ENCODE measurements at regions not wholly inside any gene's neighbourhood (a gene's known extent, or its start where the extent isn't known, plus 50 kb on each side); places are given as distances from the start of the nearest gene placed in this dataset.

- Histone ChIP-seq H3K27ac (ENCODE audit: low read depth, low read length) (no peak overlapping the region), H2BK5ac (ENCODE audit: low read depth, low read length) (no peak overlapping the region), H3K36me3 (ENCODE audit: control insufficient read depth in 2 of 4, insufficient read depth in 4 of 4, low read length in 3 of 4) (no peaks in the 10 kb centered on the region), H2BK15ac (ENCODE audit: low read length) (no peak overlapping the region), H3K23me2 (ENCODE audit: low read depth, low read length) (no peaks in the 10 kb centered on the region), H3K4me1 (replicated peaks in 1 of 4; ENCODE audit: control insufficient read depth in 3 of 4, insufficient read depth in 4 of 4, low read length in 3 of 4) (no peaks in the 10 kb centered on the region), H3K14ac (ENCODE audit: insufficient read length) (no peak overlapping the region), H4K20me1 (replicated peaks in 1 of 2; ENCODE audit: control insufficient read depth in 1 of 2, insufficient read depth in 2 of 2, low read length in 2 of 2) (no peaks in the 10 kb centered on the region), H3K79me1 (ENCODE audit: low read depth, low read length) (no peaks in the 10 kb centered on the region), H2AK5ac (ENCODE audit: low read depth, low read length) (no peak overlapping the region), H2BK12ac (ENCODE audit: low read depth, low read length) (no peak overlapping the region), H3K18ac (ENCODE audit: extremely low read depth, low read length) (no peak overlapping the region), H3K4me2 (ENCODE audit: insufficient read depth in 1 of 2, low read depth in 2 of 2, low read length in 2 of 2) (no peak overlapping the region), H4K8ac (ENCODE audit: extremely low read depth, insufficient read depth, low read length) (no peak overlapping the region), H3K79me2 (ENCODE audit: control insufficient read depth in 1 of 2, insufficient read depth in 2 of 2, low read length in 2 of 2) (no peaks in the 10 kb centered on the region), H3K27me3 (replicated peaks in 1 of 4; ENCODE audit: control insufficient read depth in 3 of 4, extremely low read depth in 1 of 4, insufficient read depth in 3 of 4, low read length in 3 of 4) (peaks cover 5 to 22% (median 11%) of the 10 kb centered on the region in 4 experiments; a peak in 5 of 7 replicates), H3K23ac (ENCODE audit: insufficient read length) (no peak overlapping the region), H4K91ac (replicated peaks; ENCODE audit: insufficient read length, low read length) (no peak overlapping the region), H2AFZ (ENCODE audit: low read length) (no peak overlapping the region), H2BK20ac (ENCODE audit: low read length) (no peak overlapping the region), H4K5ac (ENCODE audit: insufficient read length, low read depth, low read length) (no peak overlapping the region), H3K4ac (replicated peaks; ENCODE audit: insufficient read length, low read depth, low read length) (no peak overlapping the region), H3K9ac (replicated peaks in 1 of 4; ENCODE audit: extremely low read depth in 1 of 4, low read depth in 3 of 4, low read length in 3 of 4) (no peak overlapping the region), H2BK120ac (replicated peaks; ENCODE audit: low read depth, low read length) (no peak overlapping the region), H3K9me3 (ENCODE audit: insufficient read depth in 2 of 2, low read depth in 1 of 2, low read length in 1 of 2) (no peaks in the 10 kb centered on the region; a peak in 1 of 4 replicates), H3K4me3 (ENCODE audit: extremely low read depth in 1 of 4, insufficient read depth in 2 of 4, low read depth in 3 of 4, low read length in 4 of 4) (no peak overlapping the region), H3K56ac (replicated peaks; ENCODE audit: insufficient read length, low read depth, low read length) (no peak overlapping the region)
- CTCF ChIA-PET (ENCODE audit: partially characterized antibody) = interaction anchor here (1.1 to 1.8 kb wide), 5 partner anchors 10 to 186 kb away, joined by 3 to 4 read pairs (median 4); no protein-coding TSS in a partner anchor
- POLR2A ChIA-PET (ENCODE audit: partially characterized antibody) = no interaction called here
- WGBS, 2 experiments (ENCODE audit: extremely low coverage in 1 of 2, insufficient coverage in 1 of 2, insufficient read length in 1 of 2, insufficient replicate concordance in 2 of 2, low coverage in 1 of 2, low lambda C conversion rate in 2 of 2, missing lambda C conversion rate in 1 of 2) = 86% methylated on average over 1 of the region's 1 CpG; no CpG with 5 or more reads in 1 of the 2 experiments
- TF ChIP-seq RAD21 (IDR thresholded peaks at IDR 0.05 in 1 of 2, conservative IDR thresholded peaks at IDR 0.05 in 1 of 2; ENCODE audit: low read depth in 2 of 2, low read length in 2 of 2) (no peak), TCF12 (IDR thresholded peaks at IDR 0.05; ENCODE audit: low read depth, low read length) (no peak), EZH2 (IDR thresholded peaks at IDR 0.05; ENCODE audit: low read depth, low read length, severe bottlenecking) (no peak), POLR2A (IDR thresholded peaks at IDR 0.05; ENCODE audit: control extremely low read depth in 1 of 2, low read depth in 2 of 2, low read length in 2 of 2) (no peak), JUND (IDR thresholded peaks at IDR 0.05; ENCODE audit: low read length) (no peak), ASH2L (IDR thresholded peaks at IDR 0.05; ENCODE audit: low read length) (no peak), RNF2 (IDR thresholded peaks at IDR 0.05; ENCODE audit: borderline replicate concordance, low read depth, low read length, missing control alignments, poor library complexity, severe bottlenecking) (no peak)
- DNase-seq (ENCODE audit: low read depth in 1 of 2, low spot score in 2 of 2) (no peak), FAIRE-seq (no peak)
Observed at GRCh38 chr14:58762629-58763028, 124.9 kb downstream of the DACT1 start.
